Stomach (tissue), 8 donors: ENCODE measurements at regions not wholly inside any gene's neighbourhood (a gene's known extent, or its start where the extent isn't known, plus 50 kb on each side); places are given as distances from the start of the nearest gene placed in this dataset.
"Not testable (repeated sequence)": the region's sequence is repeated elsewhere in the genome, so short reads cannot be mapped to it uniquely, and the experiment has no call there.

Experiments used
- DNase-seq, 2 donors: peaks; one replicate each; pipeline versions ENCODE4 v3.0.0 to v3.0.0-alpha.2; 2013 to 2019
- H3K27ac ChIP-seq, 5 donors: fragments of 200-600 bp in 4 of 5; sonication (generic) in 4 of 5; one replicate each; pipeline ENCODE4 v1.5.1; 2013 to 2019; ENCODE audit warnings: mild to moderate bottlenecking in 1 of 5, moderate library complexity in 1 of 5
- H3K27me3 ChIP-seq, 3 donors: fragments of 200-600 bp; sonication (generic); one replicate each; pipeline ENCODE4 v1.5.1; 2017 to 2019; ENCODE audit warnings: mixed run types in 1 of 3
- H3K36me3 ChIP-seq, 4 donors: fragments of 200-600 bp; sonication (generic); 1 replicate in 3 of 4; 2 replicates in 1 of 4; pipeline ENCODE4 v1.5.1; 2016 to 2019
- H3K4me1 ChIP-seq, 4 donors: fragments of 200-600 bp; sonication (generic); one replicate each; pipeline ENCODE4 v1.5.1; 2016 to 2019
- H3K4me3 ChIP-seq, 4 donors: fragments of 200-600 bp; sonication (generic) in 3 of 4; one replicate each; pipeline ENCODE4 v1.5.1; 2016 to 2019; ENCODE audit warnings: mild to moderate bottlenecking in 1 of 4
- H3K9me3 ChIP-seq, 4 donors: fragments of 200-600 bp; sonication (generic); one replicate each; pipeline ENCODE4 v1.5.1; 2016 to 2019
- CTCF ChIP-seq, 7 experiments: fragments of 450-650 bp in 4 of 7; fragments of 200-600 bp in 3 of 7; sonication (generic) in 3 of 7; IDR thresholded peaks; one replicate each; pipeline ENCODE4 v1.5.1; 2016 to 2019; ENCODE audit warnings: antibody characterized with exemption in 7 of 7, control low read depth in 2 of 7, mild to moderate bottlenecking in 1 of 7
- EP300 ChIP-seq: sonication (generic); formaldehyde crosslinking; IDR thresholded peaks from one replicate; pipeline ENCODE4 v1.6.1; 2017; ENCODE audit warnings: antibody characterized with exemption
- POLR2A ChIP-seq, 4 donors: fragments of 450-650 bp; IDR thresholded peaks; one replicate each; pipeline ENCODE4 v1.6.1; 2016; ENCODE audit warnings: antibody characterized with exemption in 4 of 4, control low read depth in 2 of 4, mild to moderate bottlenecking in 1 of 4, moderate library complexity in 1 of 4
- POLR2AphosphoS5 ChIP-seq, 3 donors: sonication (generic); formaldehyde crosslinking; IDR thresholded peaks; one replicate each; pipeline ENCODE4 v1.6.1; 2016; ENCODE audit warnings: antibody characterized with exemption in 3 of 3
- WGBS, 5 donors: extraction: QIAGEN DNeasy Blood & Tissue Kit in 3 of 5; methylation state at CpG; one replicate each; pipeline versions ENCODE4 v1.1.5 to v1.1.7; 2013 to 2018; 5-methylcytosine and 5-hydroxymethylcytosine counted together
- intact Hi-C: fragments of 100-400 bp; cut with DNase I; formaldehyde crosslinking; loops from one replicate; pipeline ENCODE4 v1.15.1; 2023; ENCODE audit warnings: low total_unique reads
- donor health status: healthy with polysubstance abuse.
- donor health status: Bipolar disorder and iron deficiency.
- donor health status: healthy.

- no peaks in the 10 kb centered on the region for H3K4me1 ChIP-seq
- no peak overlapping the region for H3K4me3 ChIP-seq
- H3K27ac ChIP-seq, result no peak overlapping the region
- 81 to 95% (median 92%) methylated on average over 1 of the region's 1 CpG for WGBS, 5 donors
- TF ChIP-seq POLR2AphosphoS5 (IDR thresholded peaks at IDR 0.05) (no peak), CTCF (IDR thresholded peaks at IDR 0.05) (no peak), POLR2A (IDR thresholded peaks at IDR 0.05) (no peak), EP300 (no peak)
- H3K27me3 ChIP-seq, result no peaks in the 10 kb centered on the region
- no peaks in the 10 kb centered on the region for H3K36me3 ChIP-seq
- no peak for DNase-seq
- intact Hi-C loops, result no loop called here
- no peaks in the 10 kb centered on the region for H3K9me3 ChIP-seq
Observed at GRCh38 chr2:122800781-122801180, 1045.3 kb downstream of the TSN start.

- H3K27me3 ChIP-seq, result no peaks in the 10 kb centered on the region
- TF ChIP-seq POLR2A (IDR thresholded peaks at IDR 0.05) (no peak), EP300 (no peak), CTCF (IDR thresholded peaks at IDR 0.05) (no peak), POLR2AphosphoS5 (IDR thresholded peaks at IDR 0.05) (no peak)
- H3K36me3 ChIP-seq, result no peaks in the 10 kb centered on the region
- intact Hi-C loops, result no loop called here
- no peak overlapping the region for H3K4me3 ChIP-seq
- no peaks in the 10 kb centered on the region for H3K4me1 ChIP-seq
- no peak for DNase-seq
- peaks cover 0 to 12% (median 10%) of the 10 kb centered on the region in 4 donors for H3K9me3 ChIP-seq
- H3K27ac ChIP-seq, result no peak overlapping the region
- 77 to 85% (median 83%) methylated on average over 4 of the region's 4 CpGs for WGBS, 5 donors
Observed at GRCh38 chr2:122804494-122804893, 1049.0 kb downstream of the TSN start.

- Histone ChIP-seq H3K27ac (no peak overlapping the region), H3K4me3 (no peak overlapping the region), H3K4me1 (no peaks in the 10 kb centered on the region), H3K27me3 (no peaks in the 10 kb centered on the region), H3K36me3 (no peaks in the 10 kb centered on the region), H3K9me3 (peaks cover 0 to 12% (median 10%) of the 10 kb centered on the region in 4 donors)
- no peak for TF ChIP-seq POLR2AphosphoS5 (IDR thresholded peaks at IDR 0.05)
- no peak for TF ChIP-seq CTCF (IDR thresholded peaks at IDR 0.05)
- no peak for TF ChIP-seq EP300
- no peak for TF ChIP-seq POLR2A (IDR thresholded peaks at IDR 0.05)
- WGBS, 5 donors, result 85 to 94% (median 92%) methylated on average over 3 of the region's 3 CpGs
- DNase-seq, result no peak
- intact Hi-C loops, result no loop called here
Observed at GRCh38 chr2:122805346-122805745, 1049.9 kb downstream of the TSN start.

GRCh38 chr2:122808286-122808969 lies 1053.0 kb downstream of the TSN start:
- WGBS, 5 donors, result 72 to 89% (median 85%) methylated on average over 3 to 4 of the region's 4 CpGs
- Histone ChIP-seq H3K27me3 (no peaks in the 10 kb centered on the region), H3K4me3 (no peak overlapping the region), H3K4me1 (no peaks in the 10 kb centered on the region), H3K36me3 (no peaks in the 10 kb centered on the region), H3K27ac (no peak overlapping the region), H3K9me3 (peaks cover 0 to 13% (median 12%) of the 10 kb centered on the region in 4 donors)
- intact Hi-C loops, result no loop called here
- DNase-seq, result no peak
- TF ChIP-seq POLR2A (IDR thresholded peaks at IDR 0.05) (no peak), POLR2AphosphoS5 (IDR thresholded peaks at IDR 0.05) (no peak), EP300 (no peak), CTCF (IDR thresholded peaks at IDR 0.05) (no peak)

GRCh38 chr2:122812214-122812613 lies 1056.8 kb downstream of the TSN start:
- DNase-seq, intact Hi-C loops, H3K27me3 ChIP-seq, H3K27ac ChIP-seq, H3K36me3 ChIP-seq, H3K4me3 ChIP-seq, H3K4me1 ChIP-seq: not testable (repeated sequence)
- H3K9me3 ChIP-seq, result peaks cover 0 to 13% (median 12%) of the 10 kb centered on the region in 4 donors
- 71 to 85% (median 80%) methylated on average over 4 of the region's 4 CpGs for WGBS, 5 donors
